Fibroblast of peridontal ligament (primary cell): ENCODE measurements at regions not wholly inside any gene's neighbourhood (a gene's known extent, or its start where the extent isn't known, plus 50 kb on each side); places are given as distances from the start of the nearest gene placed in this dataset.
"Not testable (repeated sequence)": the region's sequence is repeated elsewhere in the genome, so short reads cannot be mapped to it uniquely, and the experiment has no call there.

ENCODE experiments used
- DNase-seq: peaks from one replicate; pipeline ENCODE4 v3.0.0-alpha.2; 2010; ENCODE audit errors: extremely low read depth

DNA sequence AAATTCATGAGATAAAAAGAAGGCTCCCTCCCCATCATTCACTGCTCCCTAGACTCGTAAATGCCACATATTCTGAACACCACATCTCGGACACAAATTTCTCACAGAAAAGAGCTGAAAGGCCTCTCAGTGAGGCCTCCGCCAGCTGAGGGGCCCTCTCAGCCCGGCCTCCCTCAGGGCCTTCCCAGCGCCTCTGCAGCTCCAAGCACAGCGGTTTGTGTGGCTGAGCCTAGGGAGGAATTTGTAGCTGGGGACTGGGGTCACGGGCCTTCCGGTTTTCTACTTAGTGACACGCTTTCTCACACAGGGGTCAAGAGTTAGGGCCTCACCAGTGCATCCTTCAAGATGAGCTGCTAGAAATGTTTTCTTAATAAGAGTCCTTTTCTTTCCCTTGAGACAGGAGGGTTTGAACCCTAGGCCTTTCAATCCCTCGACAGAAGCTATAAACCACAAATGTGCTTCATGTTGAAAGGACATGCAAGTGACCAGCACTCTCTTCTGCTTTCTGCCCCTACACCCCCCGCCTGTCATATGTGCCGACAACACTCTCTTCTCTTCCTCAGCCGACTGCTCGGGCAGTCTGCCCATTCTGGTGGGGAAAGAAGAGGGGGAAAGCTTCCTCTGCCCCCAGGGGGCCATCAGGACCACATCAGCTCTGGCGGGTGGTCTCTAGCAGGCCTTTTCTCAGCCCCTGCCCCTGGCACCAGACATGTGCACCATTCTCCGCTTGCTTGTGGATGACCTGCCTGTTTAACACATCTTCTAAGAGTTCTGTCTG, 104.9 kb downstream of the CHIC2 start:
- no peak for DNase-seq

DNA sequence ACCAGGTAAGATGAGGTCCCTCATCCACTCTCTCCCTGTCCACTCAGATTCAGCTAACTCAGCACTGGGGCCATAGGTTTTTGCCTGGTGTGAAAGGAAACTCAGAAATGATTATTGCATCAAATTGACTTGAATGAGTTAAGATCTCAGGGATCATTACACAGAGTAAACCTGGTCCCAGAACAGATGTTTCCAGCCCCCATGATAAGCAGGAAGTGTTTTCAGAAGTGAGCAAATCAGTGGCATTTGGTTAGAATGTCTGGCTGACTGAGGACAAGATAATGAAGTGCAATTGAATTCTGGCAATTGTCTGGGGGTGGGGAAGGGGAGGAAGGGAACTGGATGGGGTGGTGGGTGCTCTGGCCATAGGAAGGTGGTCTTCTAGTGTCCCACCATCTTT, 108.0 kb downstream of the CHIC2 start:
- DNase-seq: no peak

DNA sequence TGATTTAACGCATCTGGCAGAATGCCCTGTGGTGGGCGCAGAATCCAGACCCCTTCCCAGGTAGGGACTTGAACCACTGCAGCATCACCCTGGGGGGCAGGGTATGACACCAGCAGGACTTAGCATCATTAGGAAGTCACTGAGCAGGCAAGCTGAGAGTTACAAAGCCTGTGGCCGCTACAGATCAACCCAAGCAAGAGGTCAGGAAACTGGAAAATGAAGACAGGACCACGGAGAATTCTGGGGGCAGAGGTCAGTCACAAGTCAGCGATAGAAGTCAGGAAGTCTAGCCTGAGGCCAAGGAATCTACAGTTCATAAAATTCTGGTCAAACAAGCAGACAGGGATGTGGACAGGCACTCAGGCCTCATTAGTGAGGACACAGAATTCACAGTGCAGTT, 108.4 kb downstream of the CHIC2 start:
- no peak for DNase-seq

DNA sequence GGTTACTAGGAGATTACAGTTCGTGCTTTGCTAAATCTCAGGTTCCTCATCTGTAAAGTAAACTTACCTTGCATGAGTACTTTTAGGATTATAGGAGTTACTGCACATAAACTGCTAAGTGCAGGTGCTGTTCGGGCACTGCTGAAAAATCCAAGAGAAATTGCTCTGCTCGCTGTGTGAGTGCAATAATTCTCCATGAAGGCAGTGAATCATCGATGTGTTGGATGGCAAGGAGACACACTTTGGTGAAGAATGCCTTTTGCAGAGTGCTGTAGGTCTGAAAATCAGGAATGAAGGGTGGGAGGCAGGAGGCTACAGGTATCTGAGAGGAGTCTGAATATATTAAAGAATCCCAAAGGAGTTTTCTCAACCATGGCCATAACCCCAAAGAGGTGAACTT, 113.0 kb downstream of the CHIC2 start:
- DNase-seq: no peak

DNA sequence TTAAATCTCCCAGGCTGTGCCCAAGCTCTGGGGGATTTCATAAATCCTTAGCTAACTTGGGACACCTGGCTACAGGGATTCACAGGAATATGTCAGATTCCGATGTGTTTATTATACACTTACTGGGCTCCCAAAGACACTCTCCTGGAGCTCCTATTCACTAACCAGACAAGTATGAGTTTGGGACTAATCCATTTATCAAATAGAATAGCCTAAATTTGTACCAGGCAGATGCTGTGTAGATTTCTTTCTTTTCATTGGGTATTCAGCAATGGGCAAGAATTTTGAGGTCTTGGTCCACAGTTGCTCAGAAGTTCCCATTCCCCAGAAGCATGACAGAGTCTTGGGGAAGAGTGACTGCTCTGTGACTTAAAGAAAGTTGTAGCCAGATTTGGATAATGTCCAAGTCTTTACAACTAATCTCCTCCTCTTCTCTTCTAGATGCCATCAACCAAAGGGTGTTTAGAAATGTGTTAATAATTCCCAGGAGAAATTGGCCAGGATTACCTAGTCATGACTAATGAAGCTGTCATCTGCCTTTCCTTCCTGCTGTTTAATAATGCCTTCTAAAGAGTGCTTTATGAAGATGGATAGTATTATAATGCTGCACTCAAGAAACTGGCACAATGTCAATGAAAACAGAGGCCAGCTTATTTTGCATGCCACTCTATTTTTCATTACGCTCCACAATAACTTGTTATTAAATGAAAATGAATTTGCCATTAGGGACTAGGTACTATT, 120.9 kb downstream of the CHIC2 start:
- peak; percentile 36 for DNase-seq

DNA sequence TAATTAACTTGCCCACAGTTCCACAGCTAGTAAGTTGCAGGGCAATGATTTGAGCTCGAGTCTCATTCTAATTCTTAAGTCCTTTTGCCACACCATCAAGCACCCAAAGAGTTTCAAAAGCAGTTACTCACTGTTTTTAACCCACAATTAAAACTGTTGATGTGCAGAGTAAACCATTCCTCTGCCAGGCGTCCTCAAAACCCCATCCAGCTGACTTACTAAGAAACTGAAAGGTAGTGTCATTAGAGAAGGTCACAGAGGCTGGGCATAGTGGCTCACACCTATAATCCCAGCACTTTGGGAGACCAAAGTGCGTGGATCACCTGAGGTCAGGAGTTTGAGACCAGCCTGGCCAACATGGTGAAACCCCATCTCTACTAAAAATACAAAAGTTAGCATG, 121.7 kb downstream of the CHIC2 start:
- DNase-seq: no peak

DNA sequence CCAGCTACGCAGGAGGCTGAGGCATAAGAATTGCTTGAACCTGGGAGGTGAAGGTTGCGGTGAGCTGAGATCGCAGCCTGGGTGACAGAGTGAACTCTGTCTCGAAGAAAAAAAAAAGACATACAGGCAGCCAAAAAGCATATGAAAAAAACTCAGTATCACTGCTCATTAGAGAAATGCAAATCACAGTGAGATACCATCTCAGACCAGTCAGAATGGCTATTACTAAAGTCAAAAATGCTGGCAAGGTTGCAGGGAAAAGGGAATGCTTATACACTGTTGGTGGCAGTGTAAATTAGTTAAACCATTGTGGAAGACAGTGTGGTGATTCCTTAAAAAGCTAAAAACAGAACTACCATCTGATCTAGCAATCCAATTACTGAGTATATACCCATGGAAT, 123.1 kb downstream of the CHIC2 start:
- no peak for DNase-seq

DNA sequence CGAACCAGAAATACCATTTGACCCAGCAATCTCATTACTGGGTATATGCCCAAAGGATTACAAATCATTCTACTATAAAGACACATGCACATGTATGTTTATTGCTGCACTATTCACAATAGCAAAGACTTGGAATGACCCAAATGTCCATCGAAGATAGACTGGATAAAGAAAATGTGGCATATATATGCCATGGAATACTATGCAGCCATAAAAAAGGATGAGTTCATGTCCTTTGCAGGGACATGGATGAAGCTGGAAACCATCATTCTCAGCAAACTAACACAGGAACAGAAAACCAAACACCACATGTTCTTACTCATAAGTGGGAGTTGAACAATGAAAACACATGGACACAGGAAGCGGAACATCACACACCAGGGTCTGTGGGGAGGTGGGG, 124.5 kb downstream of the CHIC2 start:
- not testable (repeated sequence) for DNase-seq

DNA sequence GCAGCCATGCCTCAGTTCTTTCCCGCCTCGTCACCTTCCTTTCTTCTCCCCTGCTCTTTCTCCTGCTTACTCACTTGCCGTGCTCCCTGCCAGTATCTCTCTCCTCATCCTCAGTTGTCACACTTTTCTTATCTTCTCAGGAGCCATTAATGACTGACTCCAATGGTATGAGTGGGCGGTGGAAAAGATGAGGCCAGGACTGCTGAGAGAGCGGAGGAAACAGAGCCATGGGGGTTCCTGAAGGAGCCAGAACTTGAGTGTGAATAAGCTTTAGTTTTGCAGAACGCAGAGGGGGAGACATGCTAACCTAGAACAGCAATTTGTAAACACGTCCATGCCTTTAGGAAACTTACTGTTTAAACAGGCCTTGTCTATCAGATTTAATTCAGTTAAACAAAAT, 126.5 kb downstream of the CHIC2 start:
- DNase-seq: no peak

DNA sequence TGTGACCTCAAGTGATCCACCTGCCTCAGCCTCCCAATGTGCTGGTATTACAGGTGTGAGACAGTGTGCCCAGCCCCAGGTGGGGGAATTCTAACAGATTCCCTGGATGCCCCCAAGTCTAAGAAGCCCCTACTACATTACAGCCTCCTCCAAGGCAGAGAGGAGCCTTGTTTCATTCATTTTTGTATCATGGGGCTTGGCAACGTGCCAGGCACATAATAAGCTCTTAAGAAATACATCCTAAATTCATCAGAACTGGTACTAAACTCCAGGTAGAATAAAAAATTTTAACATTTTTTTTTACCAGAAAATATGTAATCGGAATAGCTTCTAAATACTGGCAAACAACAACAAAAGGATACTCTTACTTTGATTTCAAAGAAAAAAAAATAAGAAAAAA, 127.1 kb downstream of the CHIC2 start:
- DNase-seq: no peak

DNA sequence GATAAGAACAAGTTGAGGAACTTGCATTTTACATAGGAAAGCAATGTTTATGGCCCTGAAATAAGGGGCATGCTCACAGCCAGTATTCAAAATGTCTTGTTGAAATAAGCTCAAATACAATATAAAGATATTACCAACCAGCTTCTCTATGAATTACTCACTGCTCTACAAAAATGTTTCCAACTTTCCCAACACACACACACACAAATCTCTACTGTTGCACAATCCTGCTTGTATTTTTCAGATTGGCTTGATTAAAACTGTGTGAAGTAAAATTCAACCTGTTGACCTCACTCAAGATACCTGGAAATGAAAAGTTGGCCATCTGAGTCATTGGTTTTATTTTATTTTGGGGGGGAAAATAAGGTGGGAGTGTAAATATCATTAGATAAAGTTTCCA, 128.6 kb downstream of the CHIC2 start:
- peak; percentile 88 for DNase-seq

DNA sequence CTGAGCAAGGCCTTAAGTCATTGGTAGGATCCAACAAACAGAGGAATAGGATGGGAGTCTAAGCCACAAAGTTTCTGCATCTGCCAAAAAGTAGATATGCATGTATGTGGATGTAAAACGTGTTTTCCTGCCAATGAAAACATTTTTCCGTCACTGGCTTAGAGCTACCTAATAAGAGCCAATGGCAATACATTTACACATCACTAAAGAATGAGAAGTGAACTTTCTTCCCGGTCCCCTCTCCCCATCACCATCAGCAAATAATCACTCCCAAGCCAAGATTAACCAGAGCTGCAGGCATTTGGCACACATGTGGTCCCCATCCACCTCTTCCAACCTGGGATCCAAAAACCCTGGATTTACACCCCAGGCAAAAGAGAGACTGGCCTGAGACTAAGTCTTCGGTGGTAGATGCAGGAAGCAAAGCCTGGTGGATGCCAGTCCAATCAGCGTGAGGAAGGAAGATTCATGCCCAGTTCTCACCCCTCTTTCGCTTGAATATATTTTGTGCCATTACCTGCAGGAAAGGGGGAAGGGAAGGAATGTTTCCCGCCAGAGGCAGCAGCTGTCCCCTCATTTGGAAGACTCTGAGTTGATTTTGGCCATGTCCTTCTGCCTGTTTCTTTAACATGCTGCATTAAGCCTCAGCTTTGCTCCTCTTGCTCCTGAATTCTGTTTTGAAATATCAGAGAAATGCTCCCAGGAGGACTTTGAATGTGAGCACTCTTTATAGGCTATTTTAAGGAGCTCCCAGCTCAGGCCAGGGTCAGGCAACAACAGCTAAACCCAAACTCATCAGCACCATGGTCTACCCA, 131.4 kb downstream of the CHIC2 start:
- DNase-seq: peak; percentile 97

DNA sequence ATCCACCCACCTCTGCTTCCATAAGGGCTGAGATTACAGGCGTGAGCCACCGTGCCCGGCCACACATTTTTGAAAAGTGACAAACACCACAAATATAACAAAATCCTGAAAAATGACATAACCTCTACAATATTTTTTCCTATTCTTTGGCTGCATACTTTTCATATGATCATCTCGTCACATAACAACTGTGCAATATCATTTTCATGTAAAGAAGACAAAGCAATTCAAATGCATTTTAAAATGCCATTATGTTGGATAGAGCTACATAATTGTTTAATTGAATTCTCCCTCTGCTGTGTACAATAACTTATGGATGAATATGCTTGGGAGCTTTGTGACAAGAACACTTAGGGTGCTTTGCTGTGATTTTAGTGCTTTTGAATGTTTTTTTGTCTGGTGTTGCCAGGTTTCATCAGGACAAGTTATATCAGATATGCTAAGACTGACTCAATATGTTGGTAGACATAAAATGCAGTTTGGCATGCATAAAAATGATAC, 132.9 kb downstream of the CHIC2 start:
- no peak for DNase-seq

DNA sequence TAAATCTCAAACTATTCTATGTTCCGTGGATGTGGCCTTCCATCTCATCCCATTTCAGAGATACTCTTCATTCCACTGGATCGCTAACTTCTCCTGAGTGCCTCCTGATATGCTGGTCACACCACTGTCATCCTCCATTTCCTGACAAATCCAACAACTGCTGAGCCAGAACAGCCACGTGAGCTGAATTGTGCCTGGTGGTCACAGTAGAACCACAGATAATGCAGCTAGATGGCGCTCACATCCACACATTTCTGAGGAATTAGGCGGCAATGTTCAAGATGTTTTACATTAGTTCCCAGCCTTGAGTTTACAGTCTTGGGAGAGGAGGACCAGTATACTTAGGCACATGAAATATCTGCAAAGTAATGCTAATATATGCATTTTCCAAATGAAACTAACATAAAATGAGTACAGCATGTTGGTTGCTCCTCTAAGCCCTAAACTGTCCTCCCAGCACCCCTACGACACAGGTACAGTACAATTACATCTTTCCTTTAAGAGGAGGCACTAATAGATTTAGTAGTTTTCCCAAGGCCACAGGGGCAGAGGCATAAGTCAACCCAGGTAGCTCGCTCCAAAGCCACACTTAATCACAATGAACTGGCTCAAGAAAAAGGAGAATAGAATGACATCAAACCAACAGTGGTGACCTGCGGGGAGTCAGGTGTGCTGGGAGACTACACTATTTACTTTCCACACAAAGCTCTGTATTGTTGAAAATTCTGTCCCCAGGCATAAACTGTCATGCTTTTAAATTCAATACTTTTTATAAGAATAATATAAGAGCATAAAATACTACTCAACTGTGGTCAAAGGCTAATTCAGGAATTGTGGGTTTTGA, 134.2 kb downstream of the CHIC2 start:
- DNase-seq: peak; percentile 94

DNA sequence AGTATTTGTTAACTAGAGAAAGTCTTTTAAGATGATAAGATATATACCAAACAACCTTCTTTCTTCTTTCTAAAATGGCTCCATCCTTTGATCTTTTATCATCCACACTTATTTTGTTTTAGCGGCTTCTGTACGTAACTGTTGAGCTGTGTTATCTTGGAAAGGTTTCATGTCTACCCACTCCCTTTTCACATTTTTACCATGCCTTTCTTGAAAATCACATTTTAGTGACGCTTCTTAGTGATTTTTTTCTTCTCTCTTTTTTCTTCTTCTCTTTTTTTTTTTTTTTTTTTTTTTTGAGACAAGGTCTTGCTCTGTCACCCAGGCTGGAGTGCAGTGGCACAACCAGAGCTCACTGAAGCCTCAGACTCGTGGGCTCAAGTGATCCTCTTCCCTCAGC, 135.1 kb downstream of the CHIC2 start:
- no peak for DNase-seq

DNA sequence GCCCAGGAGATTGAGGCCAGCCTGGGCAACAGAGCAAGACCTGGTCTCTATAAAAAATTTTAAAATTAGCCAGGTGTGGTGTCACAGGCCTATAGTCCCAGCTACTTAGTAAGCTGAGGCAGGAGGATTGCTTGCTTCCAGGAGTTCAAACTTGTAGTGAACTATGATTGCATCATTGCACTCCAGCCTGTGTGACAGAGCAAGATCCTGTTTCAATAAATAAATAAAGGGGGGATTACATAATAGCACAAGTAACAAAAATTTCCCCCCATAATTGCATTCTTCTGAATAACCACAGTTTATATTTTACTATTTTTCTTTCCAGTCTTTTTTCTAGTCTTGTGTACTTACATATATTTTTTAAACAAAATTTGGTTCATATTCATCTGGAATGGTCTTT, 135.6 kb downstream of the CHIC2 start:
- peak; percentile 92 for DNase-seq

DNA sequence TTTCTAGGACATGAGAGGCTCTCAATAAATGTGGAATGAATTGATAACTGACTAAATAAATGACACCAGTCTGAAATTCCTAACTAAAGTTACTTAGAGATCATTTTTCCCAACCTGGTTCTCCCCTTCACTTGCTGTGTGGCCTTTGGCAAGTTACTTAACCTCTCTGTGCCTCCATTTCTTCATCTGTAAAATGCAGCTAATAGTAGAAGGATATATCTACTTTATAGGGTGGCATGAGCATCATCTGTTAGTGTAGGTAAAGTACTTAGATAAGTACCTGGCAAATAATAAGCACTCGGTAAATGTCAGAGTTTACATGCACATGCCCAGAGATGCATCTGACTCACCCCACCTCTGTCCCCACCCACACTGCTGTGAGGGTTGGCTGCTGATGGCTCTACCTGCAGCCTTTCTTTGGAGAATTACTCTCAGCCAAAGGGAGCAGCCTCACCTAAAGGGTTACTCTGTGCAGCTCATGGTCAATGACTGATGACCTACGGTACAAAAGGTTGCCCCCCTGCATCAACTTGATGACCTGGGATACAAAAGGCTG, 139.3 kb downstream of the CHIC2 start:
- DNase-seq: no peak

DNA sequence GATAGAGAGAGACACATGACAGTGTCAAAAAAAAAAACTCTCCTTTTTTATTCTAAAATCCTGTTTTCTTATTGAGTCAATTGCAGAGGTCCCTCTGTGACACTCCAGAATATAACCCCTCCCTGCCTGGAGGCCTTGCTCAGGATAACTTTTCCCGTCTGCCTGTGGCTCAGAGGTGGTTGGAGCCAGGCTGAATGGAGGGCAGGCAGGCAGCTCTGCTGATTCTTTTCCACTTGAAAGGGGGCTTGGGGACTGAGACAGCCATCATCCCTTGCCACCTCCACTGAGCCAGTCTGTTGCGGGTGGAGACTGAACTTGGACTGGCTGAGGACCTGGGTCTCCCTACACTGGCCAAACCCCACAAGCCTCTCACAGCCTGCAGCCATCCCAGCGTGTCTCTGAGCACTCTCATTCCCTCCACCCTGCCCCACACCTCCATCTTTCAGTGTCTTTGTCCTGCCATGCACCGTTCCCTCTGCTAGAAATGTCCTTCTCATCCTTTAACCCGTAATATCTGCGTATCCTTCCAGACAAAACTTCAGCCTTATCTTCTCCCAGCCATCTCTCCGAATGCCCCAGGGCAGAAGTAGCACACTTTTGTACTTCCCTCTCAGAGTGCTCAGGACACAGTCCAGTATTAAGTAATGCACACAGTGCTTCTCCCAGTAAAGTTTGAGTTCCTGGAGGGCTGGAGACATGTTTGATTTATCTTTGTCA, 139.9 kb downstream of the CHIC2 start:
- DNase-seq: no peak

DNA sequence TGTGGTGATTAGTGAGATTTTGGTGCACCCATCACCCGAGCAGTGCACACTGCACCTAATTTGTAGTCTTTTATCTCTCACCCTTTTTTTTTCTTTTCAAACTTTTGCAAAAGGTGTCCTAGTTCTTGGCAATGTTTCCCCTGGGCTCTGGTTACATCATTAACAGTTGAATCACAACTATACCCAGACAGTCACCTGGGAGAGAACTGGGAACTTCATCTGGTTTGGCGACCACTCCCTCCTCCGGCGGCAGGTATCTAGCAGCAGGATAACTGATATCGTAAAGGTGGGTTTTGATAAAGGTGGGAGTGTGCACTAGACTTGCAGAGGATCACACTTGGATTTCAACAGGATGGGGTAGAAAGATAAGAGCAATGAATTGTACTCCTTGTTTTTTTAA, 140.5 kb downstream of the CHIC2 start:
- no peak for DNase-seq

DNA sequence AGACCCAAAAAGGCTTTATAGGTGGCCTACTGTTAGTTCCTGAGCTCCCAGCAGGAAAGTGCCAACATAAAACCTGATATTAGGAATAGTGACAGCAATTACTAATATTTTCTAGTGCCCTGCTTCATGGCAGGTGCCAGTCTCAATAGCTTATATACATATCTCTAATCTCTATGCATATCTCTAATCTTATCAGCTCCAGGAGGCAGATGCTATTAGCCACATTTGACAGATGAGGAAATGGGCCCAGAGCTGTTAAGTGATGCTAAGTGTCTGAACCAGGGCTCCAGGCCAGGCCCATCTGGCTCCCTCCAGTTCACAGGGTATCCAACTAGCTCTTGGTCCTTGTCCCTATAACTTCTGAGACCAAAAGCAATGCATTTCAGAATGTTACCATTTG, 142.5 kb downstream of the CHIC2 start:
- no peak for DNase-seq

DNA sequence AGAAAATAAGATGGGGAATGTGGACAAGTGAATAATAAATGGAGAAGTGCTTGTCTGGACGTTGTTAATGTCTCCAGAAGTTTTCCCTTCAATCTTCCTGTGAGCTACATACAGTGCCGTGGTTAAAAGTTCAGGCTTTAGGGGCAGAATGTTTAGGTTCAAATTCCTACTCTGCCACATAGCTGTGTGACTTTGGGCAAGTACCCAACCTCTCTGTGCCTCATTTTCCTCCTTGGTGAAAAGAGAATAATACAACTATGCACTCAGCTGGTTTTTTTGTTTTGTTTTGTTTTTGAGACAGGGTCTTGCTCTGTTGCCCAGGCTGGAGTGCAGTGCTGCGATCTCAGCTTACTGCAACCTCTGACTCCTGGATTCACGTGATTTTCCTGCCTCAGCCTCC, 143.5 kb downstream of the CHIC2 start:
- DNase-seq: no peak
